ENCODE measurements at regions not wholly inside any gene's neighbourhood (a gene's known extent, or its start where the extent isn't known, plus 50 kb on each side); places are given as distances from the start of the nearest gene placed in this dataset.

DNA sequence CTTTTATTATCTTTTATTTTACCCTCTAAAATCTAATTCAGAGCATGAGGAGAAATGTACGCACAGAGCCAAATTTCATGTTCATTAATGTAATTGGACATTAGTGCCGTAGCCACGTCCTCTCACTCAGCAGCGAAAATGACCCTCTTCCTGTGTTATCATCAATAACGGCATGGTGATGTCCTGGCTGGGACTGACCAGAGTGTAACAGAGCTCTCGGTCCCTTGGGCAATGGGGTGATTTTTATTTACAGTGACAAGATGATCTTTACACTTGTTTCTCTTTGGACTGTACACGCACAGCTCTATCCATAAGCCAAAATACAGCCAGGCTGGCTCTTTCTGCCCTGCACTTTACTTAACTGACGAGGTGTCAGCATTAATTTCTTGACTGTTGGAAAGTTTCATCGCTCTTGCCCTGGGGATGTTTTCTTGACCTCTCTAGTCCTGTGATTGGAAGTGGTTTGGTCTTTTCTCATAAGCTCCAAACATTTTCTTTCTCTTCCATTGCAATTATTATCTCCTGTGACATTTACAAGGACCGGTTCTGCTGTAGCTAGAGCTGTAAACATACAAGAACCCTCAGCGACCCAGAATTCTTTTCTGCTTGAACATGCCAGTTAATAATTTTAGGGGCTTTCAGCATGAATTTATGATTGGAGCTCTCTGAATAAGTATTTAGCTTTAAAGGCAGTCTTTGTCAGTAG, 308.0 kb upstream of the PIK3C3 start:
- DNase-seq: no peak
- H3K36me3 ChIP-seq (ENCODE audit: low read depth, missing control alignments): no peaks in the 10 kb centered on the region
- intact Hi-C loops (cut with DNase I; ENCODE audit: low total_unique reads): no loop called here

GRCh38 chr18:41645589-41646360, 309.3 kb upstream of the PIK3C3 start:
- Histone ChIP-seq H3K4me3 (no peak overlapping the region), H3K4me1 (no peaks in the 10 kb centered on the region), H3K9me3 (no peaks in the 10 kb centered on the region), H3K27me3 (no peaks in the 10 kb centered on the region), H3K36me3 (ENCODE audit: low read depth, missing control alignments) (no peaks in the 10 kb centered on the region), H3K27ac (no peak overlapping the region)
- intact Hi-C loops (cut with DNase I; ENCODE audit: low total_unique reads): no loop called here
- no peak for DNase-seq
- TF ChIP-seq CTCF (IDR thresholded peaks at IDR 0.05): no peak
- TF ChIP-seq POLR2A (IDR thresholded peaks at IDR 0.05): no peak
- WGBS, 2 donors: 94% methylated on average over 1 of the region's 1 CpG

More for the DNA sequence above, 308.0 kb upstream of the PIK3C3 start:
- WGBS, 2 donors: 61 to 64% methylated on average over 11 of the region's 11 CpGs
- H3K27ac ChIP-seq: no peak overlapping the region
- no peaks in the 10 kb centered on the region for H3K4me1 ChIP-seq
- H3K9me3 ChIP-seq: no peaks in the 10 kb centered on the region
- H3K27me3 ChIP-seq: no peaks in the 10 kb centered on the region
- TF ChIP-seq CTCF (IDR thresholded peaks at IDR 0.05) (no peak), POLR2A (IDR thresholded peaks at IDR 0.05) (no peak)
- H3K4me3 ChIP-seq: no peak overlapping the region

DNA sequence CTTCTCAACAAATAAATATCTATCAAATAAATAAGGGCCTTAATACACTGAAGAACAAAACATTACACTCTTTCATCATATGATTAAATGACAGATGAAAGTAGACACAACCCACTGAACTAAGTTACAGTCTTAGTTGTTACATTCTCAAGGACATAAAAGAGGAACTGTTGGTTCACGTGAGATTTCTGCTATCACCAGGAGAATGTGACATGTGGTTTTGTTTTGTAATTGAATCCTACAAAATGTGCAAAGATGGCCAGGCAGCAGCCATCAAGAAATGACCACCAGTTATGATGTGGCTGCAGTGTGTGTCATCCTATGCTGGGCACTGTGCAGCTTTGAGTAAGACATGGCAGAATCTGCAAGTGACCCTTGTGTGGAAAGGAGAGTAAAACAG, 310.6 kb upstream of the PIK3C3 start:
- WGBS, 2 donors: 42 to 59% methylated on average over 1 of the region's 1 CpG
- Histone ChIP-seq H3K4me1 (no peaks in the 10 kb centered on the region), H3K27me3 (no peaks in the 10 kb centered on the region), H3K27ac (no peak overlapping the region), H3K36me3 (ENCODE audit: low read depth, missing control alignments) (no peaks in the 10 kb centered on the region), H3K9me3 (no peaks in the 10 kb centered on the region), H3K4me3 (no peak overlapping the region)
- no peak for DNase-seq
- intact Hi-C loops (cut with DNase I; ENCODE audit: low total_unique reads): no loop called here
- no peak for TF ChIP-seq POLR2A (IDR thresholded peaks at IDR 0.05)
- TF ChIP-seq CTCF (IDR thresholded peaks at IDR 0.05): no peak

GRCh38 chr18:41643427-41643826, 311.6 kb upstream of the PIK3C3 start:
- 83 to 88% methylated on average over 3 of the region's 3 CpGs for WGBS, 2 donors
- DNase-seq: no peak
- H3K36me3 ChIP-seq (ENCODE audit: low read depth, missing control alignments): no peaks in the 10 kb centered on the region
- no peaks in the 10 kb centered on the region for H3K4me1 ChIP-seq
- no peaks in the 10 kb centered on the region for H3K9me3 ChIP-seq
- TF ChIP-seq POLR2A (IDR thresholded peaks at IDR 0.05) (no peak), CTCF (IDR thresholded peaks at IDR 0.05) (no peak)
- no peak overlapping the region for H3K27ac ChIP-seq
- intact Hi-C loops (cut with DNase I; ENCODE audit: low total_unique reads): no loop called here
- H3K27me3 ChIP-seq: no peaks in the 10 kb centered on the region
- no peak overlapping the region for H3K4me3 ChIP-seq

Measured in testis (tissue), 2 donors.